Endothelial cell of umbilical vein (primary cell): ENCODE measurements at regions not wholly inside any gene's neighbourhood (a gene's known extent, or its start where the extent isn't known, plus 50 kb on each side); places are given as distances from the start of the nearest gene placed in this dataset.

Source experiments
- BruUV-seq: library from RNA; stranded (reverse); fragments of 400-500 nt; replicated peaks from 2 replicates; lab custom pipeline; 2021; lab: Mats Ljungman, UMichigan
- CTCF ChIA-PET: fragments of 300-600, 350-600 bp; sonication (Branson Sonifier 250); formaldehyde crosslinking; loops from one replicate; lab custom pipeline; 2021; ENCODE audit warnings: antibody characterized with exemption, inconsistent platforms; lab: Charles Lee
- POLR2A ChIA-PET: fragments of 300-600, 350-600 bp; sonication (Branson Sonifier 250); formaldehyde crosslinking; loops from one replicate; lab custom pipeline; 2021; ENCODE audit warnings: antibody characterized with exemption, inconsistent platforms; lab: Charles Lee
- DNase-seq: peaks from one replicate; pipeline ENCODE4 v3.0.0-alpha.2; 2011; ENCODE audit warnings: low read depth, low spot score
- FAIRE-seq: peaks from 2 replicates; lab custom pipeline; 2011; peaks lifted over from hg19 to GRCh38; lab: Jason Lieb, UNC
- H2AFZ ChIP-seq: 2 replicates; pipeline ENCODE4 v1.6.0; 2012; ENCODE audit warnings: low read depth, low read length, control low read depth, inconsistent platforms
- H3K27ac ChIP-seq: 2 replicates; pipeline ENCODE4 v1.5.1; 2011; ENCODE audit warnings: low read depth, mild to moderate bottlenecking, control low read depth, low read length, moderate library complexity; ENCODE audit not compliant: insufficient read depth
- H3K27me3 ChIP-seq, 2 experiments: 2 replicates each; pipeline versions ENCODE4 v1.6.0 to v1.6.1; 2011; ENCODE audit warnings: low read length in 2 of 2, mixed read lengths in 1 of 2; ENCODE audit not compliant: control insufficient read depth in 2 of 2, insufficient read depth in 2 of 2
- H3K36me3 ChIP-seq, 2 experiments: 2 replicates in 1 of 2; 3 replicates in 1 of 2; pipeline ENCODE4 v1.5.1; 2011; ENCODE audit warnings: low read length in 2 of 2, mild to moderate bottlenecking in 1 of 2, moderate library complexity in 1 of 2; ENCODE audit not compliant: control insufficient read depth in 2 of 2, insufficient read depth in 2 of 2; ENCODE audit errors: extremely low read depth in 1 of 2
- H3K4me1 ChIP-seq: 3 replicates; pipeline ENCODE4 v1.5.1; 2011; ENCODE audit warnings: mild to moderate bottlenecking, low read length; ENCODE audit not compliant: control insufficient read depth, insufficient read depth; ENCODE audit errors: extremely low read depth
- H3K4me2 ChIP-seq: 2 replicates; pipeline ENCODE4 v1.6.1; 2011; ENCODE audit warnings: low read length, control low read depth, mixed read lengths; ENCODE audit not compliant: insufficient read depth
- H3K4me3 ChIP-seq, 3 experiments: fragments of 200-600 bp in 1 of 3; sonication (generic), shearing (Covaris generic) in 1 of 3; replicated peaks in 1 of 3; 2 replicates each; pipeline ENCODE4 v1.5.1; 2011 to 2016; ENCODE audit warnings: control low read depth in 3 of 3, low read length in 3 of 3, mild to moderate bottlenecking in 2 of 3, inconsistent platforms in 1 of 3, low read depth in 1 of 3, moderate library complexity in 1 of 3; ENCODE audit not compliant: insufficient read depth in 1 of 3
- H3K79me2 ChIP-seq: 2 replicates; pipeline ENCODE4 v1.6.0; 2012; ENCODE audit warnings: low read length, inconsistent platforms; ENCODE audit not compliant: control insufficient read depth, insufficient read depth
- H3K9ac ChIP-seq: replicated peaks from 2 replicates; pipeline ENCODE3; 2011; ENCODE audit warnings: low read length, control low read depth; ENCODE audit not compliant: insufficient read depth; ENCODE audit errors: extremely low read depth
- H3K9me1 ChIP-seq: replicated peaks from 3 replicates; pipeline ENCODE4 v1.6.0; 2011; ENCODE audit warnings: mild to moderate bottlenecking, low read length; ENCODE audit not compliant: control insufficient read depth, insufficient read depth; ENCODE audit errors: extremely low read depth
- H3K9me3 ChIP-seq: replicated peaks from 2 replicates; pipeline ENCODE4 v1.5.1; 2012; ENCODE audit warnings: low read length, inconsistent platforms; ENCODE audit not compliant: control insufficient read depth, insufficient read depth
- H4K20me1 ChIP-seq: replicated peaks from 2 replicates; pipeline ENCODE3; 2011; ENCODE audit warnings: mild to moderate bottlenecking, low read length; ENCODE audit not compliant: control insufficient read depth, insufficient read depth; ENCODE audit errors: extremely low read depth
- CTCF ChIP-seq, 2 donors: IDR thresholded peaks; 1 replicate in 1 of 2; 2 replicates in 1 of 2; pipeline ENCODE4 v1.5.1; 2011; ENCODE audit warnings: low read length in 2 of 2, mild to moderate bottlenecking in 2 of 2, moderate library complexity in 2 of 2, control low read depth in 1 of 2, inconsistent platforms in 1 of 2, low read depth in 1 of 2; ENCODE audit not compliant: insufficient read depth in 1 of 2; ENCODE audit errors: extremely low read depth in 1 of 2
- EZH2 ChIP-seq: IDR thresholded peaks from 2 replicates; pipeline ENCODE4 v1.6.1; 2012; ENCODE audit warnings: borderline replicate concordance, low read depth, mild to moderate bottlenecking, moderate library complexity, low read length, inconsistent platforms; ENCODE audit not compliant: severe bottlenecking
- FOS ChIP-seq: IDR thresholded peaks from 2 replicates; pipeline ENCODE4 v1.6.1; 2011; ENCODE audit warnings: mild to moderate bottlenecking, low read length, moderate library complexity, borderline replicate concordance; ENCODE audit not compliant: insufficient read depth
- JUN ChIP-seq: IDR thresholded peaks from 2 replicates; pipeline ENCODE4 v1.6.1; 2011; ENCODE audit warnings: borderline replicate concordance, low read depth; ENCODE audit not compliant: insufficient read length, insufficient read depth
- MYC ChIP-seq: IDR thresholded peaks from one replicate; pipeline ENCODE4 v1.6.1; 2011; ENCODE audit warnings: mild to moderate bottlenecking, low read depth, low read length
- POLR2A ChIP-seq: IDR thresholded peaks from 2 replicates; pipeline ENCODE4 v1.6.1; 2012; ENCODE audit warnings: low read depth, mild to moderate bottlenecking, control low read depth, low read length
- POLR2AphosphoS5 ChIP-seq: IDR thresholded peaks from 2 replicates; pipeline ENCODE4 v1.6.1; 2012; ENCODE audit warnings: low read depth, mild to moderate bottlenecking, control low read depth, low read length, moderate library complexity; ENCODE audit not compliant: insufficient read depth
- dilution Hi-C: fragments of 300-500 bp; cut with MboI; formaldehyde crosslinking; loops from one replicate; pipeline ENCODE4 v1.15.0; 2019; ENCODE audit warnings: low sequenced_read_pairs; ENCODE audit not compliant: extremely low pct_ligation_motif_present
- intact Hi-C: fragments of 100-400 bp; cut with micrococcal nuclease; formaldehyde crosslinking; loops from one replicate; pipeline ENCODE4 v1.10.0; 2022

- no peaks in the 10 kb centered on the region for H3K79me2 ChIP-seq
- H3K9me3 ChIP-seq, result no peaks in the 10 kb centered on the region
- dilution Hi-C loops, result no loop called here
- H3K4me1 ChIP-seq, result no peaks in the 10 kb centered on the region
- no peak for TF ChIP-seq MYC
- TF ChIP-seq POLR2A, result no peak
- TF ChIP-seq FOS, result no peak
- no peak for TF ChIP-seq JUN
- no peak for TF ChIP-seq CTCF (IDR thresholded peaks at IDR 0.05; ENCODE audit: extremely low read depth in 1 of 2, insufficient read depth in 1 of 2, low read depth in 1 of 2, low read length in 2 of 2)
- no peak for TF ChIP-seq EZH2
- no peak for TF ChIP-seq POLR2AphosphoS5
- H3K27me3 ChIP-seq, result no peaks in the 10 kb centered on the region
- H3K27ac ChIP-seq, result no peak overlapping the region
- no peak overlapping the region for H3K4me2 ChIP-seq
- no peak for FAIRE-seq
- H3K9me1 ChIP-seq, result no peaks in the 10 kb centered on the region
- H2AFZ ChIP-seq, result no peak overlapping the region
- ChIA-PET CTCF (interaction anchor here (1.5 to 2.1 kb wide), 4 partner anchors 16 to 444 kb away, joined by 4 to 13 read pairs (median 6); no protein-coding TSS in a partner anchor), POLR2A (interaction anchor here (0.6 kb wide), 1 partner anchor 41 kb away, joined by 3 read pairs; no protein-coding TSS in a partner anchor)
- H3K36me3 ChIP-seq, result no peaks in the 10 kb centered on the region
- H4K20me1 ChIP-seq, result no peaks in the 10 kb centered on the region
- BruUV-seq, result no TSS peak
- intact Hi-C loops, result no loop called here
- no peak overlapping the region for H3K4me3 ChIP-seq
- no peak for DNase-seq
- H3K9ac ChIP-seq, result no peak overlapping the region
These were observed 85.1 kb upstream of the RMDN2 start for GRCh38 chr2:37839991-37840390.
